Lung (tissue), 11 donors: ENCODE measurements at regions not wholly inside any gene's neighbourhood (a gene's known extent, or its start where the extent isn't known, plus 50 kb on each side); places are given as distances from the start of the nearest gene placed in this dataset.

Experiments
- ATAC-seq: fragments of 200-7000 bp; cut with Tn5 transposase; one replicate; pipeline ENCODE4 v1.9.1; 2020; ENCODE audit warnings: moderate number of reproducible peaks; ENCODE audit not compliant: insufficient read depth, low FRiP score
- DNase-seq, 3 donors: peaks; one replicate each; pipeline ENCODE4 v3.0.0-alpha.2; 2013 to 2017
- H3K27ac ChIP-seq, 2 donors: one replicate each; pipeline ENCODE4 v1.5.1; 2013; ENCODE audit warnings: mild to moderate bottlenecking in 2 of 2, moderate library complexity in 2 of 2, control low read depth in 1 of 2, inconsistent platforms in 1 of 2, low read depth in 1 of 2, low read length in 1 of 2
- H3K27me3 ChIP-seq, 3 donors: one replicate each; pipeline ENCODE4 v1.5.1; 2013; ENCODE audit warnings: low read length in 2 of 3; ENCODE audit not compliant: control insufficient read depth in 3 of 3, insufficient read depth in 3 of 3
- H3K36me3 ChIP-seq, 4 donors: one replicate each; pipeline ENCODE4 v1.5.1; 2013; ENCODE audit warnings: low read length in 4 of 4, mild to moderate bottlenecking in 1 of 4, moderate library complexity in 1 of 4; ENCODE audit not compliant: control insufficient read depth in 4 of 4, insufficient read depth in 4 of 4
- H3K4me1 ChIP-seq, 5 donors: one replicate each; pipeline ENCODE4 v1.5.1; 2013; ENCODE audit warnings: low read length in 5 of 5, mild to moderate bottlenecking in 2 of 5, moderate library complexity in 1 of 5; ENCODE audit not compliant: control insufficient read depth in 5 of 5, insufficient read depth in 5 of 5
- H3K4me3 ChIP-seq: one replicate; pipeline ENCODE4 v1.5.1; 2013; ENCODE audit warnings: mild to moderate bottlenecking, control low read depth, moderate library complexity
- H3K9ac ChIP-seq, 2 donors: one replicate each; pipeline ENCODE4 v1.5.1; 2013; ENCODE audit warnings: low read length in 2 of 2, control low read depth in 1 of 2; ENCODE audit not compliant: insufficient read depth in 1 of 2
- H3K9me3 ChIP-seq, 4 donors: one replicate each; pipeline ENCODE4 v1.5.1; 2013; ENCODE audit warnings: low read length in 3 of 4, mild to moderate bottlenecking in 1 of 4, moderate library complexity in 1 of 4; ENCODE audit not compliant: control insufficient read depth in 4 of 4, insufficient read depth in 3 of 4
- WGBS, 2 donors: extraction: QIAGEN DNeasy Blood & Tissue Kit; methylation state at CpG; one replicate each; pipeline ENCODE4 v1.1.7; 2013; 5-methylcytosine and 5-hydroxymethylcytosine counted together
- TF ChIP-seq, protein P1 (sequence below): IDR thresholded peaks from 2 replicates; pipeline ENCODE4 v1.5.1; 2012; ENCODE audit warnings: mild to moderate bottlenecking; ENCODE audit errors: control extremely low read depth, extremely low read depth
- donor health status: control.
- donor health status: control.
- donor health status: Bipolar disorder and iron deficiency.
- donor health status: healthy.
- donor health status: DM: yes; HTN: yes; CAD: no.

DNA sequence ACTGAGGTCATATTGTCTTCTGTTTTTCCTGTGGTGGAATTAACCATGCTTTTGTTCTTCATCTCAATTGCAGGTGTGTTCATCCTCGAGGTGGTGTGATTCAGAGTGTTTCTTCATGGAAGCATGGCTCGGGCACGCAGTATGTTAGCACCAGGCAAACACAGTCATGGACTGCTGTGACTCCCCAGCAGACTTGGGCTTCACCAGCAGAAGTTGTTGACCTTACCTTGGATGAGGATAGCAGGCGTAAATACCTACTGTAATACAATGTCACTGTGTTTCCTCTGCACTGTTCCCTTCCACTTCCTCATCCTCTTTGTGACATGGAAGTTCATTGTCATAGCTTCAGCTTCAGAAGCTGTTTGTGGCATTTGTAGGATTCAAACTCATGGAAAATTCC lies 158.7 kb downstream of the HAUS1 start:
- Histone ChIP-seq H3K9me3 (no peaks in the 10 kb centered on the region), H3K36me3 (peaks cover 5 to 21% (median 7%) of the 10 kb centered on the region in 4 donors), H3K9ac (no peak overlapping the region), H3K4me3 (no peak overlapping the region), H3K27ac (no peak overlapping the region), H3K4me1 (peaks cover 0 to 41% (median 3%) of the 10 kb centered on the region in 5 donors), H3K27me3 (no peaks in the 10 kb centered on the region)
- ATAC-seq = no peak
- no peak for DNase-seq
- TF ChIP-seq, protein P1, sequence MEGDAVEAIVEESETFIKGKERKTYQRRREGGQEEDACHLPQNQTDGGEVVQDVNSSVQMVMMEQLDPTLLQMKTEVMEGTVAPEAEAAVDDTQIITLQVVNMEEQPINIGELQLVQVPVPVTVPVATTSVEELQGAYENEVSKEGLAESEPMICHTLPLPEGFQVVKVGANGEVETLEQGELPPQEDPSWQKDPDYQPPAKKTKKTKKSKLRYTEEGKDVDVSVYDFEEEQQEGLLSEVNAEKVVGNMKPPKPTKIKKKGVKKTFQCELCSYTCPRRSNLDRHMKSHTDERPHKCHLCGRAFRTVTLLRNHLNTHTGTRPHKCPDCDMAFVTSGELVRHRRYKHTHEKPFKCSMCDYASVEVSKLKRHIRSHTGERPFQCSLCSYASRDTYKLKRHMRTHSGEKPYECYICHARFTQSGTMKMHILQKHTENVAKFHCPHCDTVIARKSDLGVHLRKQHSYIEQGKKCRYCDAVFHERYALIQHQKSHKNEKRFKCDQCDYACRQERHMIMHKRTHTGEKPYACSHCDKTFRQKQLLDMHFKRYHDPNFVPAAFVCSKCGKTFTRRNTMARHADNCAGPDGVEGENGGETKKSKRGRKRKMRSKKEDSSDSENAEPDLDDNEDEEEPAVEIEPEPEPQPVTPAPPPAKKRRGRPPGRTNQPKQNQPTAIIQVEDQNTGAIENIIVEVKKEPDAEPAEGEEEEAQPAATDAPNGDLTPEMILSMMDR = no peak
- 84 to 85% methylated on average over 4 of the region's 4 CpGs for WGBS, 2 donors

GRCh38 chr18:46264255-46264654 lies 160.1 kb downstream of the HAUS1 start:
- H3K27ac ChIP-seq = no peak overlapping the region
- DNase-seq = peak in 1 of 3 donors; percentile 41

GRCh38 chr18:46265196-46266156 lies 161.3 kb downstream of the HAUS1 start:
- ATAC-seq (no peak), DNase-seq (no peak)
- WGBS, 2 donors = 94% methylated on average over 4 of the region's 4 CpGs
- TF ChIP-seq, protein P1 = no peak
- no peak overlapping the region for H3K27ac ChIP-seq
- no peaks in the 10 kb centered on the region for H3K9me3 ChIP-seq
- peaks cover 5 to 26% (median 8%) of the 10 kb centered on the region in 4 donors for H3K36me3 ChIP-seq
- no peak overlapping the region for H3K9ac ChIP-seq
- H3K27me3 ChIP-seq = no peaks in the 10 kb centered on the region
- peaks cover 0 to 37% (median 0%) of the 10 kb centered on the region in 5 donors for H3K4me1 ChIP-seq
- H3K4me3 ChIP-seq = no peak overlapping the region

More at GRCh38 chr18:46264255-46264654, 160.1 kb downstream of the HAUS1 start:
- TF ChIP-seq, protein P1 = no peak
- WGBS, 2 donors = 56 to 79% methylated on average over 1 of the region's 1 CpG
- Histone ChIP-seq H3K9me3 (no peaks in the 10 kb centered on the region), H3K4me1 (peaks cover 0 to 45% (median 3%) of the 10 kb centered on the region in 5 donors), H3K27me3 (no peaks in the 10 kb centered on the region), H3K4me3 (no peak overlapping the region), H3K36me3 (peaks cover 5 to 26% (median 8%) of the 10 kb centered on the region in 4 donors), H3K9ac (no peak overlapping the region)
- no peak for ATAC-seq
